ENCODE measurements at regions not wholly inside any gene's neighbourhood (a gene's known extent, or its start where the extent isn't known, plus 50 kb on each side); places are given as distances from the start of the nearest gene placed in this dataset.

- no peak for TF ChIP-seq YY1 (IDR thresholded peaks at IDR 0.05; ENCODE audit: insufficient read depth, insufficient read length)
- TF ChIP-seq SUZ12 (IDR thresholded peaks at IDR 0.05; ENCODE audit: extremely low read depth, insufficient read depth, insufficient read length) = no peak
- no peak for TF ChIP-seq ZNF274 (IDR thresholded peaks at IDR 0.05; ENCODE audit: low read depth, low read length)
- no peaks in the 10 kb centered on the region for H3K27me3 ChIP-seq (ENCODE audit: insufficient read depth, insufficient read length)
- no peak for DNase-seq (ENCODE audit: low read depth, low spot score)
Measured at GRCh38 chr3:66723231-66723630, 222.4 kb upstream of the LRIG1 start.

GRCh38 chr3:66729687-66730393, 229.0 kb upstream of the LRIG1 start:
- DNase-seq (ENCODE audit: low read depth, low spot score) = no peak
- no peaks in the 10 kb centered on the region for H3K36me3 ChIP-seq (ENCODE audit: insufficient read depth, insufficient read length, low read length)
- TF ChIP-seq YY1 (IDR thresholded peaks at IDR 0.05; ENCODE audit: insufficient read depth, insufficient read length) (no peak), ZNF274 (IDR thresholded peaks at IDR 0.05; ENCODE audit: low read depth, low read length) (no peak), SUZ12 (IDR thresholded peaks at IDR 0.05; ENCODE audit: extremely low read depth, insufficient read depth, insufficient read length) (no peak)

More at GRCh38 chr3:66723231-66723630, 222.4 kb upstream of the LRIG1 start:
- Histone ChIP-seq H3K4me1 (ENCODE audit: insufficient read depth, insufficient read length) (no peaks in the 10 kb centered on the region), H3K9ac (ENCODE audit: insufficient read length, low read depth) (no peak overlapping the region), H3K36me3 (ENCODE audit: insufficient read depth, insufficient read length, low read length) (no peaks in the 10 kb centered on the region), H3K9me3 (ENCODE audit: insufficient read depth, low read length) (no peaks in the 10 kb centered on the region), H3K4me3 (ENCODE audit: insufficient read length, low read depth) (no peak overlapping the region)

GRCh38 chr3:66738625-66739365, 238.0 kb upstream of the LRIG1 start:
- no peak overlapping the region for H3K9ac ChIP-seq (ENCODE audit: insufficient read length, low read depth)
- TF ChIP-seq YY1 (IDR thresholded peaks at IDR 0.05; ENCODE audit: insufficient read depth, insufficient read length) (no peak), ZNF274 (IDR thresholded peaks at IDR 0.05; ENCODE audit: low read depth, low read length) (no peak), SUZ12 (IDR thresholded peaks at IDR 0.05; ENCODE audit: extremely low read depth, insufficient read depth, insufficient read length) (no peak)
- no peak for DNase-seq (ENCODE audit: low read depth, low spot score)

More at GRCh38 chr3:66729687-66730393, 229.0 kb upstream of the LRIG1 start:
- H3K4me1 ChIP-seq (ENCODE audit: insufficient read depth, insufficient read length) = no peaks in the 10 kb centered on the region
- H3K4me3 ChIP-seq (ENCODE audit: insufficient read length, low read depth) = no peak overlapping the region
- H3K9me3 ChIP-seq (ENCODE audit: insufficient read depth, low read length) = no peaks in the 10 kb centered on the region
- no peak overlapping the region for H3K9ac ChIP-seq (ENCODE audit: insufficient read length, low read depth)
- H3K27me3 ChIP-seq (ENCODE audit: insufficient read depth, insufficient read length) = no peaks in the 10 kb centered on the region

GRCh38 chr3:66740260-66740659, 239.4 kb upstream of the LRIG1 start:
- TF ChIP-seq ZNF274 (IDR thresholded peaks at IDR 0.05; ENCODE audit: low read depth, low read length) = no peak
- TF ChIP-seq YY1 (IDR thresholded peaks at IDR 0.05; ENCODE audit: insufficient read depth, insufficient read length) = no peak
- TF ChIP-seq SUZ12 (IDR thresholded peaks at IDR 0.05; ENCODE audit: extremely low read depth, insufficient read depth, insufficient read length) = no peak
- Histone ChIP-seq H3K36me3 (ENCODE audit: insufficient read depth, insufficient read length, low read length) (no peaks in the 10 kb centered on the region), H3K9ac (ENCODE audit: insufficient read length, low read depth) (no peak overlapping the region), H3K27me3 (ENCODE audit: insufficient read depth, insufficient read length) (no peaks in the 10 kb centered on the region), H3K4me1 (ENCODE audit: insufficient read depth, insufficient read length) (no peaks in the 10 kb centered on the region), H3K9me3 (ENCODE audit: insufficient read depth, low read length) (no peaks in the 10 kb centered on the region), H3K4me3 (ENCODE audit: insufficient read length, low read depth) (no peak overlapping the region)
- DNase-seq (ENCODE audit: low read depth, low spot score) = no peak

More at GRCh38 chr3:66738625-66739365, 238.0 kb upstream of the LRIG1 start:
- Histone ChIP-seq H3K4me1 (ENCODE audit: insufficient read depth, insufficient read length) (no peaks in the 10 kb centered on the region), H3K9me3 (ENCODE audit: insufficient read depth, low read length) (no peaks in the 10 kb centered on the region), H3K27me3 (ENCODE audit: insufficient read depth, insufficient read length) (no peaks in the 10 kb centered on the region), H3K4me3 (ENCODE audit: insufficient read length, low read depth) (no peak overlapping the region), H3K36me3 (ENCODE audit: insufficient read depth, insufficient read length, low read length) (no peaks in the 10 kb centered on the region)

GRCh38 chr3:66744521-66744920, 243.7 kb upstream of the LRIG1 start:
- H3K9ac ChIP-seq (ENCODE audit: insufficient read length, low read depth) = no peak overlapping the region
- DNase-seq (ENCODE audit: low read depth, low spot score) = no peak
- H3K9me3 ChIP-seq (ENCODE audit: insufficient read depth, low read length) = no peaks in the 10 kb centered on the region
- no peak for TF ChIP-seq SUZ12 (IDR thresholded peaks at IDR 0.05; ENCODE audit: extremely low read depth, insufficient read depth, insufficient read length)
- TF ChIP-seq YY1 (IDR thresholded peaks at IDR 0.05; ENCODE audit: insufficient read depth, insufficient read length) = no peak
- TF ChIP-seq ZNF274 (IDR thresholded peaks at IDR 0.05; ENCODE audit: low read depth, low read length) = no peak
- no peak overlapping the region for H3K4me3 ChIP-seq (ENCODE audit: insufficient read length, low read depth)
- H3K27me3 ChIP-seq (ENCODE audit: insufficient read depth, insufficient read length) = no peaks in the 10 kb centered on the region
- H3K36me3 ChIP-seq (ENCODE audit: insufficient read depth, insufficient read length, low read length) = no peaks in the 10 kb centered on the region
- H3K4me1 ChIP-seq (ENCODE audit: insufficient read depth, insufficient read length) = no peaks in the 10 kb centered on the region

GRCh38 chr3:66744986-66745385, 244.2 kb upstream of the LRIG1 start:
- no peak for TF ChIP-seq SUZ12 (IDR thresholded peaks at IDR 0.05; ENCODE audit: extremely low read depth, insufficient read depth, insufficient read length)
- TF ChIP-seq ZNF274 (IDR thresholded peaks at IDR 0.05; ENCODE audit: low read depth, low read length) = no peak
- TF ChIP-seq YY1 (IDR thresholded peaks at IDR 0.05; ENCODE audit: insufficient read depth, insufficient read length) = no peak
- Histone ChIP-seq H3K27me3 (ENCODE audit: insufficient read depth, insufficient read length) (no peaks in the 10 kb centered on the region), H3K4me3 (ENCODE audit: insufficient read length, low read depth) (no peak overlapping the region), H3K36me3 (ENCODE audit: insufficient read depth, insufficient read length, low read length) (no peaks in the 10 kb centered on the region), H3K9me3 (ENCODE audit: insufficient read depth, low read length) (no peaks in the 10 kb centered on the region), H3K4me1 (ENCODE audit: insufficient read depth, insufficient read length) (no peaks in the 10 kb centered on the region), H3K9ac (ENCODE audit: insufficient read length, low read depth) (no peak overlapping the region)
- DNase-seq (ENCODE audit: low read depth, low spot score) = no peak

- TF ChIP-seq ZNF274 (IDR thresholded peaks at IDR 0.05; ENCODE audit: low read depth, low read length) (no peak), SUZ12 (IDR thresholded peaks at IDR 0.05; ENCODE audit: extremely low read depth, insufficient read depth, insufficient read length) (no peak), YY1 (IDR thresholded peaks at IDR 0.05; ENCODE audit: insufficient read depth, insufficient read length) (no peak)
- H3K27me3 ChIP-seq (ENCODE audit: insufficient read depth, insufficient read length) = no peaks in the 10 kb centered on the region
- no peaks in the 10 kb centered on the region for H3K36me3 ChIP-seq (ENCODE audit: insufficient read depth, insufficient read length, low read length)
- no peak for DNase-seq (ENCODE audit: low read depth, low spot score)
- H3K4me1 ChIP-seq (ENCODE audit: insufficient read depth, insufficient read length) = no peaks in the 10 kb centered on the region
- H3K9me3 ChIP-seq (ENCODE audit: insufficient read depth, low read length) = no peaks in the 10 kb centered on the region
- H3K9ac ChIP-seq (ENCODE audit: insufficient read length, low read depth) = no peak overlapping the region
- H3K4me3 ChIP-seq (ENCODE audit: insufficient read length, low read depth) = no peak overlapping the region
Measured at GRCh38 chr3:66747261-66747660, 246.4 kb upstream of the LRIG1 start.
